GM12891 (cell line): ENCODE measurements at regions not wholly inside any gene's neighbourhood (a gene's known extent, or its start where the extent isn't known, plus 50 kb on each side); places are given as distances from the start of the nearest gene placed in this dataset.

Source experiments
- PAX5 ChIP-seq: IDR thresholded peaks from 2 replicates; pipeline ENCODE4 v1.6.1; 2011; ENCODE audit warnings: low read length, moderate library complexity, mild to moderate bottlenecking; ENCODE audit not compliant: insufficient read depth, severe bottlenecking
- POLR2A ChIP-seq: IDR thresholded peaks from 2 replicates; pipeline ENCODE4 v1.6.1; 2011; ENCODE audit warnings: low read depth, low read length, control low read depth
- POLR2AphosphoS5 ChIP-seq: IDR thresholded peaks from 2 replicates; pipeline ENCODE4 v1.6.1; 2011; ENCODE audit warnings: low read depth, low read length, control low read depth
- POU2F2 ChIP-seq: IDR thresholded peaks from 2 replicates; pipeline ENCODE4 v1.6.1; 2011; ENCODE audit warnings: low read depth, mild to moderate bottlenecking, control low read depth, low read length, moderate library complexity
- SPI1 ChIP-seq: IDR thresholded peaks from 2 replicates; pipeline ENCODE4 v1.6.1; 2011; ENCODE audit warnings: low read depth, low read length, control low read depth
- TAF1 ChIP-seq: IDR thresholded peaks from 2 replicates; pipeline ENCODE4 v1.6.1; 2011; ENCODE audit warnings: low read depth, low read length, control low read depth

- no peak for TF ChIP-seq POLR2AphosphoS5
- TF ChIP-seq POLR2A = no peak
- no peak for TF ChIP-seq SPI1
- TF ChIP-seq TAF1 = no peak
- TF ChIP-seq PAX5 = no peak
- TF ChIP-seq POU2F2 = no peak
These were observed 442.4 kb upstream of the GRM7 start for GRCh38 chr3:6418485-6418884.
